SK-N-SH treated with all-trans-retinoic acid at 6 μM for 48 hours (cell line): ENCODE measurements at regions not wholly inside any gene's neighbourhood (a gene's known extent, or its start where the extent isn't known, plus 50 kb on each side); places are given as distances from the start of the nearest gene placed in this dataset.

ENCODE experiments used
- CSDC2 ChIP-seq: fragments of 250-450 bp; sonication (Bioruptor Pico); IDR thresholded peaks from 2 replicates; pipeline ENCODE4 v1.5.0; 2020; ENCODE audit warnings: mild to moderate bottlenecking, moderate library complexity
- ESRRG ChIP-seq: fragments of 250-450 bp; sonication (Bioruptor Pico); IDR thresholded peaks from 2 replicates; pipeline ENCODE4 v1.6.1; 2021; ENCODE audit warnings: mild to moderate bottlenecking
- OSR1 ChIP-seq: fragments of 250-450 bp; sonication (Bioruptor Pico); IDR thresholded peaks from 2 replicates; pipeline ENCODE4 v1.8.0; 2022; ENCODE audit warnings: moderate library complexity, mild to moderate bottlenecking, inconsistent platforms
- PPARA ChIP-seq: fragments of 250-450 bp; sonication (Bioruptor Pico); IDR thresholded peaks from 2 replicates; pipeline ENCODE4 v1.5.0; 2020; ENCODE audit warnings: mild to moderate bottlenecking, borderline replicate concordance
- RARB ChIP-seq: fragments of 250-450 bp; sonication (Bioruptor Pico); IDR thresholded peaks from 2 replicates; pipeline ENCODE4 v1.8.0; 2021; ENCODE audit warnings: mild to moderate bottlenecking, moderate library complexity
- SNAI2 ChIP-seq: fragments of 250-450 bp; sonication (Bioruptor Pico); IDR thresholded peaks from 2 replicates; pipeline ENCODE4 v1.5.0; 2020; ENCODE audit warnings: mild to moderate bottlenecking, moderate library complexity
- TCF4 ChIP-seq: fragments of 250-450 bp; sonication (Bioruptor Pico); IDR thresholded peaks from 2 replicates; pipeline ENCODE4 v1.8.0; 2021; ENCODE audit warnings: mild to moderate bottlenecking, moderate library complexity, borderline replicate concordance
- TOX ChIP-seq: fragments of 250-450 bp; sonication (Bioruptor Pico); IDR thresholded peaks from 2 replicates; pipeline ENCODE4 v1.8.0; 2021; ENCODE audit warnings: mild to moderate bottlenecking, moderate library complexity, borderline replicate concordance
- ZC3H10 ChIP-seq: fragments of 250-450 bp; sonication (Bioruptor Pico); IDR thresholded peaks from 2 replicates; pipeline ENCODE4 v1.5.1; 2021; ENCODE audit warnings: mild to moderate bottlenecking, moderate library complexity
- ZFP3 ChIP-seq: fragments of 250-450 bp; sonication (Bioruptor Pico); IDR thresholded peaks from 2 replicates; pipeline ENCODE4 v1.5.0; 2020; ENCODE audit warnings: mild to moderate bottlenecking, moderate library complexity
- ZFP30 ChIP-seq: fragments of 450-650 bp; formaldehyde crosslinking; IDR thresholded peaks from 2 replicates; pipeline ENCODE4 v1.5.0; 2022; ENCODE audit warnings: mild to moderate bottlenecking, moderate library complexity
- ZNF8 ChIP-seq: fragments of 450-650 bp; formaldehyde crosslinking; IDR thresholded peaks from 2 replicates; pipeline ENCODE4 v1.5.0; 2020; ENCODE audit warnings: mild to moderate bottlenecking, moderate library complexity
- TF ChIP-seq, protein P1 (sequence below): fragments of 250-450 bp; sonication (Bioruptor Pico); IDR thresholded peaks from 2 replicates; pipeline ENCODE4 v1.5.0; 2020; ENCODE audit warnings: mild to moderate bottlenecking, moderate library complexity
- TF ChIP-seq, protein P2 (sequence below): fragments of 250-450 bp; sonication (Bioruptor Pico); IDR thresholded peaks from 2 replicates; pipeline ENCODE4 v1.8.0; 2020; ENCODE audit warnings: mild to moderate bottlenecking, moderate library complexity, borderline replicate concordance

GRCh38 chr5:116370149-116370548 is 204.5 kb downstream of the SEMA6A start:
- TF ChIP-seq TOX (CRISPR knock-in tag) = no peak
- TF ChIP-seq CSDC2 = no peak
- no peak for TF ChIP-seq SNAI2 (CRISPR knock-in tag)
- TF ChIP-seq OSR1 = no peak
- no peak for TF ChIP-seq ZFP30 (CRISPR knock-in tag)
- TF ChIP-seq RARB = no peak
- no peak for TF ChIP-seq ZFP3
- no peak for TF ChIP-seq PPARA
- TF ChIP-seq, protein P1, sequence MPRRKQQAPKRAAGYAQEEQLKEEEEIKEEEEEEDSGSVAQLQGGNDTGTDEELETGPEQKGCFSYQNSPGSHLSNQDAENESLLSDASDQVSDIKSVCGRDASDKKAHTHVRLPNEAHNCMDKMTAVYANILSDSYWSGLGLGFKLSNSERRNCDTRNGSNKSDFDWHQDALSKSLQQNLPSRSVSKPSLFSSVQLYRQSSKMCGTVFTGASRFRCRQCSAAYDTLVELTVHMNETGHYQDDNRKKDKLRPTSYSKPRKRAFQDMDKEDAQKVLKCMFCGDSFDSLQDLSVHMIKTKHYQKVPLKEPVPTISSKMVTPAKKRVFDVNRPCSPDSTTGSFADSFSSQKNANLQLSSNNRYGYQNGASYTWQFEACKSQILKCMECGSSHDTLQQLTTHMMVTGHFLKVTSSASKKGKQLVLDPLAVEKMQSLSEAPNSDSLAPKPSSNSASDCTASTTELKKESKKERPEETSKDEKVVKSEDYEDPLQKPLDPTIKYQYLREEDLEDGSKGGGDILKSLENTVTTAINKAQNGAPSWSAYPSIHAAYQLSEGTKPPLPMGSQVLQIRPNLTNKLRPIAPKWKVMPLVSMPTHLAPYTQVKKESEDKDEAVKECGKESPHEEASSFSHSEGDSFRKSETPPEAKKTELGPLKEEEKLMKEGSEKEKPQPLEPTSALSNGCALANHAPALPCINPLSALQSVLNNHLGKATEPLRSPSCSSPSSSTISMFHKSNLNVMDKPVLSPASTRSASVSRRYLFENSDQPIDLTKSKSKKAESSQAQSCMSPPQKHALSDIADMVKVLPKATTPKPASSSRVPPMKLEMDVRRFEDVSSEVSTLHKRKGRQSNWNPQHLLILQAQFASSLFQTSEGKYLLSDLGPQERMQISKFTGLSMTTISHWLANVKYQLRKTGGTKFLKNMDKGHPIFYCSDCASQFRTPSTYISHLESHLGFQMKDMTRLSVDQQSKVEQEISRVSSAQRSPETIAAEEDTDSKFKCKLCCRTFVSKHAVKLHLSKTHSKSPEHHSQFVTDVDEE (CRISPR knock-in tag) = no peak
- TF ChIP-seq, protein P2, sequence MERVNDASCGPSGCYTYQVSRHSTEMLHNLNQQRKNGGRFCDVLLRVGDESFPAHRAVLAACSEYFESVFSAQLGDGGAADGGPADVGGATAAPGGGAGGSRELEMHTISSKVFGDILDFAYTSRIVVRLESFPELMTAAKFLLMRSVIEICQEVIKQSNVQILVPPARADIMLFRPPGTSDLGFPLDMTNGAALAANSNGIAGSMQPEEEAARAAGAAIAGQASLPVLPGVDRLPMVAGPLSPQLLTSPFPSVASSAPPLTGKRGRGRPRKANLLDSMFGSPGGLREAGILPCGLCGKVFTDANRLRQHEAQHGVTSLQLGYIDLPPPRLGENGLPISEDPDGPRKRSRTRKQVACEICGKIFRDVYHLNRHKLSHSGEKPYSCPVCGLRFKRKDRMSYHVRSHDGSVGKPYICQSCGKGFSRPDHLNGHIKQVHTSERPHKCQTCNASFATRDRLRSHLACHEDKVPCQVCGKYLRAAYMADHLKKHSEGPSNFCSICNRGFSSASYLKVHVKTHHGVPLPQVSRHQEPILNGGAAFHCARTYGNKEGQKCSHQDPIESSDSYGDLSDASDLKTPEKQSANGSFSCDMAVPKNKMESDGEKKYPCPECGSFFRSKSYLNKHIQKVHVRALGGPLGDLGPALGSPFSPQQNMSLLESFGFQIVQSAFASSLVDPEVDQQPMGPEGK (CRISPR knock-in tag) = no peak
- TF ChIP-seq ZC3H10 (CRISPR knock-in tag) = no peak
- TF ChIP-seq ZNF8 = no peak
- no peak for TF ChIP-seq ESRRG (CRISPR knock-in tag)
- no peak for TF ChIP-seq TCF4
